HCT116 (cell line): ENCODE measurements at regions not wholly inside any gene's neighbourhood (a gene's known extent, or its start where the extent isn't known, plus 50 kb on each side); places are given as distances from the start of the nearest gene placed in this dataset.

Source experiments
- CBX3 ChIP-seq: IDR thresholded peaks from 2 replicates; pipeline ENCODE4 v1.6.1; 2012; ENCODE audit warnings: low read depth
- ELF1 ChIP-seq: IDR thresholded peaks from 2 replicates; pipeline ENCODE4 v1.6.1; 2012; ENCODE audit warnings: low read depth, borderline replicate concordance
- EZH2 ChIP-seq: fragments of 200-600 bp; sonication (generic); IDR thresholded peaks from 2 replicates; pipeline ENCODE4 v1.6.1; 2017; ENCODE audit warnings: antibody characterized with exemption, mixed run types
- EZH2phosphoT487 ChIP-seq: fragments of 200-600 bp; IDR thresholded peaks from 2 replicates; pipeline ENCODE4 v1.6.1; 2018; ENCODE audit warnings: antibody characterized with exemption, borderline replicate concordance
- JUND ChIP-seq: IDR thresholded peaks from 2 replicates; pipeline ENCODE4 v1.6.1; 2012
- POLR2A ChIP-seq: IDR thresholded peaks from 2 replicates; pipeline ENCODE4 v1.7.0; 2011; ENCODE audit warnings: borderline replicate concordance; ENCODE audit not compliant: insufficient read depth, insufficient read length; ENCODE audit errors: extremely low read depth
- RAD21 ChIP-seq: IDR thresholded peaks from 2 replicates; pipeline ENCODE4 v1.6.1; 2012; ENCODE audit warnings: low read depth, mild to moderate bottlenecking
- SIN3A ChIP-seq: IDR thresholded peaks from 2 replicates; pipeline ENCODE4 v1.6.1; 2012; ENCODE audit warnings: low read depth
- SRF ChIP-seq: IDR thresholded peaks from 2 replicates; pipeline ENCODE4 v1.6.1; 2012; ENCODE audit warnings: low read depth
- YY1 ChIP-seq: IDR thresholded peaks from 2 replicates; pipeline ENCODE4 v1.6.1; 2011; ENCODE audit warnings: low read length, low read depth, moderate library complexity, mild to moderate bottlenecking; ENCODE audit not compliant: insufficient replicate concordance; ENCODE audit errors: extremely low read depth
- ZNF274 ChIP-seq: fragments of 200-500 bp; sonication (Bioruptor generic); IDR thresholded peaks from 2 replicates; pipeline ENCODE4 v1.6.1; 2014; ENCODE audit warnings: mild to moderate bottlenecking, low read depth, low read length, inconsistent platforms
- TF ChIP-seq, protein P1 (sequence below), 3 experiments: fragments of 200-600 bp in 1 of 3; sonication (generic) in 1 of 3; IDR thresholded peaks in 2 of 3; conservative IDR thresholded peaks in 1 of 3; 2 replicates each; pipeline ENCODE4 v1.5.1; 2012 to 2017; ENCODE audit warnings: low read depth in 2 of 3, low read length in 2 of 3, antibody characterized with exemption in 1 of 3, borderline replicate concordance in 1 of 3, control low read depth in 1 of 3, mild to moderate bottlenecking in 1 of 3, mixed read lengths in 1 of 3, mixed run types in 1 of 3, moderate library complexity in 1 of 3; ENCODE audit not compliant: insufficient read depth in 1 of 3
- TF ChIP-seq, protein P2 (sequence below): IDR thresholded peaks from 2 replicates; pipeline ENCODE4 v1.6.1; 2012; ENCODE audit warnings: low read depth

DNA sequence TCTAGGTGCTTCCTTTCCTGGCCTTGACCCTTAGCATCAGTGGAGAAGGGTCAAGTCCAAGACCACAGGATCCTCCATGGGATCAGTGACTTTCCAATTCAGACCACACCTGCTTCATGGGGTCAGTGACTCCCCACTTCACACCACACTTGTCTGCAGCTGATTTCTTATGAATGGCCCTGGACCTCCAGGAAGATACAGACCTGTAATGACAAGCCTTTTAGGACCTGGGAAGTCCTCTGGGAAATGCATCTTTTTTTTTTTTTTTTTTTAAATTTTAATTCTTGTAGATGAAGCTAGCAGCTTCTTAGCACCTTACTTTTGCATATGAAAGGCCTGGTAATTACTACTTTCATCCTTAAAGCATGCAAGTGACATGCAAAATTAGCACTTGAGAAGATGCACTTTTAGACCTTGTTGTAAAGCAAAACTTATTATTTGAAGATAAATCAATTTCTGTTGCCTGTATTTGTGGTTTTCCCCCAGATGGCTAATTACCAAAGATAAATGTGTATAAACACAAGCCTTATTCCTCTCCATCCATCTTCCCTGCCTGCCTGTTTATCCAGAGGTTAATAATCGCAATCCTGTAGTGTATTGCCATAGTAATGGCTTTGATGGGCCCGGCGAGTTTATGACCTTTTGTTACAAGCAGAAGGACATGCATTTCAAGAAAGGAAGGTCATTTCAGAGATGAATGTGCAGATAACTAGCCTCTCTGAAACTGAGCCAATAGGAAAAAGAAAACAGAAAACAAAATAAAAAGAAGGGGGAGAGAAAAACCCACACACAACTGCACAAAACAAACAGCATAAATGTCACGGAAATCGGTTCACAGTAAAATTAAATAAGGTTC, 1018.7 kb downstream of the TYW1 start:
- TF ChIP-seq POLR2A: no peak
- TF ChIP-seq EZH2: no peak
- no peak for TF ChIP-seq EZH2phosphoT487
- TF ChIP-seq, protein P1, sequence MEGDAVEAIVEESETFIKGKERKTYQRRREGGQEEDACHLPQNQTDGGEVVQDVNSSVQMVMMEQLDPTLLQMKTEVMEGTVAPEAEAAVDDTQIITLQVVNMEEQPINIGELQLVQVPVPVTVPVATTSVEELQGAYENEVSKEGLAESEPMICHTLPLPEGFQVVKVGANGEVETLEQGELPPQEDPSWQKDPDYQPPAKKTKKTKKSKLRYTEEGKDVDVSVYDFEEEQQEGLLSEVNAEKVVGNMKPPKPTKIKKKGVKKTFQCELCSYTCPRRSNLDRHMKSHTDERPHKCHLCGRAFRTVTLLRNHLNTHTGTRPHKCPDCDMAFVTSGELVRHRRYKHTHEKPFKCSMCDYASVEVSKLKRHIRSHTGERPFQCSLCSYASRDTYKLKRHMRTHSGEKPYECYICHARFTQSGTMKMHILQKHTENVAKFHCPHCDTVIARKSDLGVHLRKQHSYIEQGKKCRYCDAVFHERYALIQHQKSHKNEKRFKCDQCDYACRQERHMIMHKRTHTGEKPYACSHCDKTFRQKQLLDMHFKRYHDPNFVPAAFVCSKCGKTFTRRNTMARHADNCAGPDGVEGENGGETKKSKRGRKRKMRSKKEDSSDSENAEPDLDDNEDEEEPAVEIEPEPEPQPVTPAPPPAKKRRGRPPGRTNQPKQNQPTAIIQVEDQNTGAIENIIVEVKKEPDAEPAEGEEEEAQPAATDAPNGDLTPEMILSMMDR (IDR thresholded peaks at IDR 0.05 in 2 of 3, conservative IDR thresholded peaks at IDR 0.05 in 1 of 3; ENCODE audit: borderline replicate concordance in 1 of 3, insufficient read depth in 1 of 3, low read depth in 2 of 3, low read length in 2 of 3): no peak
- TF ChIP-seq SRF: no peak
- no peak for TF ChIP-seq ZNF274
- no peak for TF ChIP-seq YY1
- TF ChIP-seq CBX3: no peak
- TF ChIP-seq ELF1: no peak
- TF ChIP-seq RAD21: no peak
- TF ChIP-seq, protein P2, sequence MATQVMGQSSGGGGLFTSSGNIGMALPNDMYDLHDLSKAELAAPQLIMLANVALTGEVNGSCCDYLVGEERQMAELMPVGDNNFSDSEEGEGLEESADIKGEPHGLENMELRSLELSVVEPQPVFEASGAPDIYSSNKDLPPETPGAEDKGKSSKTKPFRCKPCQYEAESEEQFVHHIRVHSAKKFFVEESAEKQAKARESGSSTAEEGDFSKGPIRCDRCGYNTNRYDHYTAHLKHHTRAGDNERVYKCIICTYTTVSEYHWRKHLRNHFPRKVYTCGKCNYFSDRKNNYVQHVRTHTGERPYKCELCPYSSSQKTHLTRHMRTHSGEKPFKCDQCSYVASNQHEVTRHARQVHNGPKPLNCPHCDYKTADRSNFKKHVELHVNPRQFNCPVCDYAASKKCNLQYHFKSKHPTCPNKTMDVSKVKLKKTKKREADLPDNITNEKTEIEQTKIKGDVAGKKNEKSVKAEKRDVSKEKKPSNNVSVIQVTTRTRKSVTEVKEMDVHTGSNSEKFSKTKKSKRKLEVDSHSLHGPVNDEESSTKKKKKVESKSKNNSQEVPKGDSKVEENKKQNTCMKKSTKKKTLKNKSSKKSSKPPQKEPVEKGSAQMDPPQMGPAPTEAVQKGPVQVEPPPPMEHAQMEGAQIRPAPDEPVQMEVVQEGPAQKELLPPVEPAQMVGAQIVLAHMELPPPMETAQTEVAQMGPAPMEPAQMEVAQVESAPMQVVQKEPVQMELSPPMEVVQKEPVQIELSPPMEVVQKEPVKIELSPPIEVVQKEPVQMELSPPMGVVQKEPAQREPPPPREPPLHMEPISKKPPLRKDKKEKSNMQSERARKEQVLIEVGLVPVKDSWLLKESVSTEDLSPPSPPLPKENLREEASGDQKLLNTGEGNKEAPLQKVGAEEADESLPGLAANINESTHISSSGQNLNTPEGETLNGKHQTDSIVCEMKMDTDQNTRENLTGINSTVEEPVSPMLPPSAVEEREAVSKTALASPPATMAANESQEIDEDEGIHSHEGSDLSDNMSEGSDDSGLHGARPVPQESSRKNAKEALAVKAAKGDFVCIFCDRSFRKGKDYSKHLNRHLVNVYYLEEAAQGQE: no peak
- no peak for TF ChIP-seq JUND
- no peak for TF ChIP-seq SIN3A
